ENCODE measurements at regions not wholly inside any gene's neighbourhood (a gene's known extent, or its start where the extent isn't known, plus 50 kb on each side); places are given as distances from the start of the nearest gene placed in this dataset.

DNA sequence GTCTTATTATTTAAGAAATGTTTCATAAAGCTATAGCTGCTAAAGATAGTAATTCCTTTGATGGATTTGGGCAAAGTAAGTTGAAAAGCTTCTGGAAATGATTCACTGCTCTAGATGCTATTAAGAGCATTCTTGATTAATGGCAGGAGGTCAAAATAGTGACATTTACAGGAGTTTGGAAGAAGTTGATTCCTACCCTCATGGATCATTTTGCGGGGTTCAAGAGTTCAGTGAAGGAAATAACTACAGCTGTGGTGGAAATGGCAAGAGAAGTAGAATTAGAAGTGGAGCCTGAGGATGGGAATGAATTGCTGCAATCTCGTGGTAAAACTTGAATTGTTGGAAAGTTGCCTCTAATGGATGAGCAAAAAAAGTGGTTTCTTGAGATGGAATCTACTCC lies 316.1 kb downstream of the UTRN start:
- H3K36me3 ChIP-seq: peaks cover 0 to 7% of the 10 kb centered on the region in 2 donors
- no peaks in the 10 kb centered on the region for H3K27me3 ChIP-seq
- peaks cover 0 to 14% (median 2%) of the 10 kb centered on the region in 3 donors for H3K9me3 ChIP-seq
- no peak for ATAC-seq
- H3K4me3 ChIP-seq: no peak overlapping the region
- no peak overlapping the region for H3K27ac ChIP-seq
- TF ChIP-seq POLR2AphosphoS5 (IDR thresholded peaks at IDR 0.05): no peak
- TF ChIP-seq EP300 (IDR thresholded peaks at IDR 0.05): no peak
- no peak for TF ChIP-seq POLR2A (IDR thresholded peaks at IDR 0.05)
- TF ChIP-seq, protein P1, sequence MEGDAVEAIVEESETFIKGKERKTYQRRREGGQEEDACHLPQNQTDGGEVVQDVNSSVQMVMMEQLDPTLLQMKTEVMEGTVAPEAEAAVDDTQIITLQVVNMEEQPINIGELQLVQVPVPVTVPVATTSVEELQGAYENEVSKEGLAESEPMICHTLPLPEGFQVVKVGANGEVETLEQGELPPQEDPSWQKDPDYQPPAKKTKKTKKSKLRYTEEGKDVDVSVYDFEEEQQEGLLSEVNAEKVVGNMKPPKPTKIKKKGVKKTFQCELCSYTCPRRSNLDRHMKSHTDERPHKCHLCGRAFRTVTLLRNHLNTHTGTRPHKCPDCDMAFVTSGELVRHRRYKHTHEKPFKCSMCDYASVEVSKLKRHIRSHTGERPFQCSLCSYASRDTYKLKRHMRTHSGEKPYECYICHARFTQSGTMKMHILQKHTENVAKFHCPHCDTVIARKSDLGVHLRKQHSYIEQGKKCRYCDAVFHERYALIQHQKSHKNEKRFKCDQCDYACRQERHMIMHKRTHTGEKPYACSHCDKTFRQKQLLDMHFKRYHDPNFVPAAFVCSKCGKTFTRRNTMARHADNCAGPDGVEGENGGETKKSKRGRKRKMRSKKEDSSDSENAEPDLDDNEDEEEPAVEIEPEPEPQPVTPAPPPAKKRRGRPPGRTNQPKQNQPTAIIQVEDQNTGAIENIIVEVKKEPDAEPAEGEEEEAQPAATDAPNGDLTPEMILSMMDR (IDR thresholded peaks at IDR 0.05): no peak
- H3K4me1 ChIP-seq: no peaks in the 10 kb centered on the region
- WGBS, 2 donors (ENCODE audit: low coverage in 1 of 2): 87 to 95% methylated on average over 2 of the region's 2 CpGs

DNA sequence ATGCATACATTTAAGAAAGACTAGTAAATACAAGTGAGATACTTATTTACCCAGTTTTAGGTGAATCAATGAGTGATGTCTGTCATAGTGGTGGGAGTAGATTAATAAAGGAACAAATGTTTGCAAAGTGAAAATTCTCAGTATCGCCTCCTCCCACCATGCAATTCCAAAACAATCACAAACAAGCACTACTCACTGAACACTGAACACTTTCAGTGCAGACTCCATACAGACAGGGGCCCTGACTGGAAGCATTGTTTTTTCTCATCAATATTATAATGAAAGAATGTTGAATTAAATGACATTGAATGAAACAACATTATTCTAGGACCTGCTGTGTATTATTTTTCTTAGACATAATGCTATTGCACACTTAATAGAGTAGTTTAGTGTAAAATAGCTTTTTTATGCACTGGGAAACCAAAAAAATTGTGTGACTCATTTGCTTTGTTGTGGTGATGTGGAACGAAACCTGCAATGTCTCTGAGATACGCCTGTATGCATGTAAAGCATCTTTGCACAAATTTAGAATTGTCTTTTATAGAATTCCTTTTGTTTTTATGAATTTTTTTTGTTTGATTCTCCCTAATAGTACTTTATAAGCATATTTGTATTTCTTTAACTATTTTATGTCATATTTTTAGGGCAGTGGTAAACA lies 317.5 kb downstream of the UTRN start:
- 88 to 93% methylated on average over 2 to 3 of the region's 3 CpGs for WGBS, 2 donors (ENCODE audit: low coverage in 1 of 2)
- no peak for TF ChIP-seq POLR2A (IDR thresholded peaks at IDR 0.05)
- TF ChIP-seq, protein P1 (IDR thresholded peaks at IDR 0.05): no peak
- TF ChIP-seq POLR2AphosphoS5 (IDR thresholded peaks at IDR 0.05): no peak
- no peak for TF ChIP-seq EP300 (IDR thresholded peaks at IDR 0.05)
- no peak overlapping the region for H3K4me3 ChIP-seq
- no peak overlapping the region for H3K27ac ChIP-seq
- H3K9me3 ChIP-seq: peaks cover 0 to 14% (median 2%) of the 10 kb centered on the region in 3 donors
- no peaks in the 10 kb centered on the region for H3K27me3 ChIP-seq
- H3K4me1 ChIP-seq: no peaks in the 10 kb centered on the region
- no peak for ATAC-seq
- H3K36me3 ChIP-seq: peaks cover 0 to 7% of the 10 kb centered on the region in 2 donors

DNA sequence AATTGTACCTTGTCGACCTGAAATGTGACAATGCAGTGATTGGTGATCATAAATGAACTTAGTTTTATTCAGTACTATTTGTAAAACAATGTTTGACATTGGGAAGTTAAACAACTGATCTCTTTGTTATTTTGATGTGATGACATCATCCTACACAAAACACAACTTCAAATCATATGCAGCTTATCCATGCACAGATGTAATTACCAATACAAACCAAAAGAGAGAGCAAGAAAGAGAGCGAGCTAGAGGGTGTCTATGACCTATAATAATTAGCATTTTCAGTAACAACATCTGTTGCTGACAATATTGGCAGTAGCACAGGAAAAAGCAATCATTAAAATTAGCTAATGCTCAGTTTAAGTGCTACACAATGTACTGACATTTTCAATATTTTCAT lies 320.9 kb downstream of the UTRN start:
- H3K4me3 ChIP-seq: no peak overlapping the region
- TF ChIP-seq EP300 (IDR thresholded peaks at IDR 0.05) (no peak), POLR2AphosphoS5 (IDR thresholded peaks at IDR 0.05) (no peak), POLR2A (IDR thresholded peaks at IDR 0.05) (no peak)
- TF ChIP-seq, protein P1 (IDR thresholded peaks at IDR 0.05): no peak
- no peak overlapping the region for H3K27ac ChIP-seq
- ATAC-seq: no peak
- 57 to 72% methylated on average over 2 of the region's 2 CpGs for WGBS, 2 donors (ENCODE audit: low coverage in 1 of 2)
- H3K4me1 ChIP-seq: no peaks in the 10 kb centered on the region
- H3K36me3 ChIP-seq: no peaks in the 10 kb centered on the region
- H3K9me3 ChIP-seq: peaks cover 0 to 4% (median 0%) of the 10 kb centered on the region in 3 donors
- no peaks in the 10 kb centered on the region for H3K27me3 ChIP-seq

DNA sequence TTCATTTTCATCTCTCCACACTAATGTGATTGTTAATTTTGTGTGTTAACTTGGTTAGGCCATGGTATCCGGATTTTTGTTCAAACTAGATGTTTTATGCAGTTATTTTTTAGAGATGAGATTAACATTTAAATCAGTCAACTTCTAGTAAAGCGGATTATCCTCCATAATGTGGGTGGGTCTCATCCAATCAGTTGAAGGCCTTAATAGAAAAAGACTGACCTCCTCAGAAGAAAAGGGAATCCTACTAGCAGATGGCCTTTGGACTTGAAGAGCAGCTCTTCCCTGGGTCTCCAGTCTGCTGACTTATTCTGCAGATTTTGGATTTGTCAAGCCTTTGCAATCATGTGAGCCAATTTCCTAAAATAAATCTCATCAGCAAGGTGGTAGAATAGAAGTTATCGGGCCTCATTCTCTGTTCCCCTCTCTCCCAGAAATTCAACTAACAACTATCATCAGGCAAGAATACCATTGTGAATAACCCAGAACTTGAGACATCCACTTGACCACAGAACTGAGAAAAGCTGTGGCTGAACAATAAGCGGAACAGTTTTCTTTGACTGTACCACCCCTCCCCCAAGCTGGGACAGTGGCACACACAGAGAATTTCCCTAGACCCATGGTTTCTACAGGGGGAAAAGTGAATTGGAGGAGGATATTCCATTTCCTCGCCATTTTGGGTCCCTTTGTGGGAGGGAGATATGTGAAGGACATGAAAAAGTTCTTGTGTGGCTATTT lies 323.0 kb downstream of the UTRN start:
- Histone ChIP-seq H3K27ac (no peak overlapping the region), H3K36me3 (no peaks in the 10 kb centered on the region), H3K9me3 (no peaks in the 10 kb centered on the region), H3K27me3 (no peaks in the 10 kb centered on the region), H3K4me1 (no peaks in the 10 kb centered on the region), H3K4me3 (no peak overlapping the region)
- WGBS, 2 donors (ENCODE audit: low coverage in 1 of 2): 88 to 94% methylated on average over 3 to 5 of the region's 5 CpGs
- no peak for ATAC-seq
- TF ChIP-seq EP300 (IDR thresholded peaks at IDR 0.05) (no peak), POLR2A (IDR thresholded peaks at IDR 0.05) (no peak), POLR2AphosphoS5 (IDR thresholded peaks at IDR 0.05) (no peak)
- TF ChIP-seq, protein P1 (IDR thresholded peaks at IDR 0.05): no peak

DNA sequence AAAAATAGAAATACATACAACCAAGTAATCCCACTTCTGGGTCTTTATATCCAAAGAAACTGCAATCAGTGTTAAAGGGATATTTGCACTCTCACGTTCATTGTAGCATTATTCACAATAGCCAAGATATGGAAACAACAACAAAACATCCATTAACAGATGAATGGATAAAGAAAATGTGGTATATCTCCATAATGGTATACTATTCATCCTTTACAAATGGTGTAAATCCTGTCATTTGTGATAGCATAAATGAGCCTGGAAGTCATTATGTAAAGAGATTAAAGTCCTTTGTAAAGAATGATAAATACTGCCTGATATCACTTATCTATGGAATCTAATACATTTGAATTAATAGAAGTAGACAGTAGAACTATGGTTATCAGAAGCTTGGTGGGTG lies 327.7 kb downstream of the UTRN start:
- no peaks in the 10 kb centered on the region for H3K27me3 ChIP-seq
- ATAC-seq: no peak
- 81 to 91% methylated on average over 1 of the region's 1 CpG for whole genome bisulfite sequencing, 2 donors (ENCODE audit: low coverage in 1 of 2)
- H3K36me3 ChIP-seq: no peaks in the 10 kb centered on the region
- H3K4me1 ChIP-seq: no peaks in the 10 kb centered on the region
- no peak overlapping the region for H3K27ac ChIP-seq
- no peaks in the 10 kb centered on the region for H3K9me3 ChIP-seq
- TF ChIP-seq, protein P1 (IDR thresholded peaks at IDR 0.05): no peak
- TF ChIP-seq POLR2A (IDR thresholded peaks at IDR 0.05) (no peak), POLR2AphosphoS5 (IDR thresholded peaks at IDR 0.05) (no peak), EP300 (IDR thresholded peaks at IDR 0.05) (no peak)
- no peak overlapping the region for H3K4me3 ChIP-seq

Measured in gastroesophageal sphincter (tissue), 4 donors.